NCI-H187 (cell line): ENCODE measurements at regions not wholly inside any gene's neighbourhood (a gene's known extent, or its start where the extent isn't known, plus 50 kb on each side); places are given as distances from the start of the nearest gene placed in this dataset.

Experiments used
- DNase-seq, 2 experiments: peaks; one replicate each; lab custom pipeline; 2025; lab: John Stamatoyannopoulos, UW

GRCh38 chr5:89300426-89300970 is 417.5 kb upstream of the MEF2C start:
- no peak for DNase-seq

DNA sequence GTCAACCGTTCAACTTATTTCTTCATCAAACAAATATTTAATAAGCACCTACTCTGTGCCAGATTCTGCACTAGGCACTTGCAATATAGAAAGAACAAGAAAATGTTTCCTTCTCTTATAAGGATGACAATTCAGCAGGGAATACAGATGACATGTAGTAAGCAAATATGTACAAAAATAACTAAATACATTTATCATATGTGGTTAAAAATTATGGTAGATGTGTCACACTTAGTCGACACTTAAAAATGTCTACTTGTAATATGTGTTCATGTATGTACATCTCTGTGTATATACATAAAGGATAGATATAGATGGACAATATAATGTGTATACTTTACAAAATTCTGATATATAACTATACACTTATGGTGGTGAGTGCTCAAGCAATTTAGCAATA is 417.0 kb upstream of the MEF2C start:
- no peak for DNase-seq

DNA sequence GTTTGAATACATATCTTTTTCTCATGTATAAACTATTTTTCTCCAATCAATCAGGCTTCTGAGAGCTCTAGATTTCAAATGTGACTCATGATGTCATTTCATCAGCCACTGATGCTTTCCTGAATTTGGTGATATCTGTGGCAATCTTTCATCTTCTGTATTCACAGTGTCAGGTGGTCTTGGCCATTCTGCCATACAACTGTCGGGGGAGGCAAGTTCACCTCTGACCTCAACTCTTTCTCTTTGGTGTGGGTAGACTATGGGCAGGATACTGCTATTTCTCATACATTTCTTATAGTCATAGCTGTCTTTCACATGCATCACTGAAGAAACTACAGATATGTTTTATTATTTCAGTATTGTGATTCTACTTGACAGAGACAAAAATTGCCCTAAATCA is 414.1 kb upstream of the MEF2C start:
- no peak for DNase-seq

GRCh38 chr5:89293810-89294209 is 410.8 kb upstream of the MEF2C start:
- no peak for DNase-seq

GRCh38 chr5:89292487-89292886 is 409.5 kb upstream of the MEF2C start:
- DNase-seq: no peak

DNA sequence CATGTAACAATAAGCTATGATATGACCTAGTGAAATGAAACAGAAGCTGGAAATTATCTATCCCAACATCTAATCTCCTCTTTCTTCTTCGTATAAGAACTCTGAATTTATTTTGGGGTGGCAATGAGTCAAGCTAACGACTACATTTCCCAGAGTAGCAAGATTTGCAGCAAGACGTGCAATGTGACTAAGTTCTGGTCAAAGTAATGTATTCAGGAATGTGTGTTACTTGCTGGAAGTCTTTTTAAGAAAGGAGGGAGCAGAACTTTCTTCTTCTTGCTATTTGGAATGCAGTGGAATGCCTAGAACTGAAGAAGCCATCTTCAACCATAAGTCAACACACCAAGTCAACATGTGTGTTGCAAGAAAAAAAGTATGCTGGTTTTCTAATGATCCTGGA is 406.6 kb upstream of the MEF2C start:
- DNase-seq: no peak

GRCh38 chr5:89287964-89288363 is 405.0 kb upstream of the MEF2C start:
- no peak for DNase-seq

- DNase-seq: no peak
These were observed 403.3 kb upstream of the MEF2C start for GRCh38 chr5:89286320-89286719.

- DNase-seq: no peak
These were observed 400.9 kb upstream of the MEF2C start for GRCh38 chr5:89283728-89284493.

DNA sequence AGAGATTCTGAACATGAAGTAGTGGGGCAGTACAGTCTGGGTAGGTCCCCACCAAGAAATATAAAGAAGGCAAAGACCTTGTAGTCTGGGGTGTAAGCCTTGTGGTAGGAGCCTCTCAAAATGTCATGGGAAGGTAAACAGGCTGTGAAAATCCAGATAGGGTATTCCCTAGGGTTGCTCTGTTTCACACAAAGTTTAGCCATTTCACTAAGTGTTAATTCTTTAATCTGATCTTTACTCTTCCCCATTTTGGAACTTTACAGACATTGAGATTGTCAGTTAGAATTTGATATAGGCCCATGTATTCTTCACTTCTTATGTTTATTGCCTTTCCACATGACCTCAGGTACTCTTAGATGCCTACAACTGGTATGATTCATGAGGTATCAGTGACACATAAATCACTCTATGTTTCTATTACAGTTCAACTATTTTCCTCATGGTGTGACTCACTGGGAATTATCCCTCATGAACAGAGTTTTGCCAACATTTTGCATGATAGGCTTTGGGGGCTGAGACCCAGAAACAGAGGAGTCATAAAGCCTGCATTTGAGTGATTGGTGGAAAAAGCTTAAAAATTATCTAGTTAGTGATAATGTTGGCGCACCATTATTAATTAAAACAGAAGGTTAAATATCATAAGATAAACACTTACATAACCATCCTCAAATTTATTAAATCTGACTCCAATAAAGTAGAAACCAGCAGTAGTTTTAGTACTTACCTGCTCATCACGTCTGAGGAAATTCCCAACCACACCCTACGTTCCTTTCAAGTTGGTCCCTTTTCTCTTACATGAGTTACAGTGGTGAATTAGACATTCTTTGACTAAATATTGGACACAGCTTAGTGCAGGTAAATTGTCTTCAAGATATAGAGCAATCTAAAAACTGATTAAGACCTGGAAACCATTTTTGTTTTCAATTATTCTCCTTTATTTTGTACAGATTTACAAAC is 399.8 kb upstream of the MEF2C start:
- DNase-seq: no peak

DNA sequence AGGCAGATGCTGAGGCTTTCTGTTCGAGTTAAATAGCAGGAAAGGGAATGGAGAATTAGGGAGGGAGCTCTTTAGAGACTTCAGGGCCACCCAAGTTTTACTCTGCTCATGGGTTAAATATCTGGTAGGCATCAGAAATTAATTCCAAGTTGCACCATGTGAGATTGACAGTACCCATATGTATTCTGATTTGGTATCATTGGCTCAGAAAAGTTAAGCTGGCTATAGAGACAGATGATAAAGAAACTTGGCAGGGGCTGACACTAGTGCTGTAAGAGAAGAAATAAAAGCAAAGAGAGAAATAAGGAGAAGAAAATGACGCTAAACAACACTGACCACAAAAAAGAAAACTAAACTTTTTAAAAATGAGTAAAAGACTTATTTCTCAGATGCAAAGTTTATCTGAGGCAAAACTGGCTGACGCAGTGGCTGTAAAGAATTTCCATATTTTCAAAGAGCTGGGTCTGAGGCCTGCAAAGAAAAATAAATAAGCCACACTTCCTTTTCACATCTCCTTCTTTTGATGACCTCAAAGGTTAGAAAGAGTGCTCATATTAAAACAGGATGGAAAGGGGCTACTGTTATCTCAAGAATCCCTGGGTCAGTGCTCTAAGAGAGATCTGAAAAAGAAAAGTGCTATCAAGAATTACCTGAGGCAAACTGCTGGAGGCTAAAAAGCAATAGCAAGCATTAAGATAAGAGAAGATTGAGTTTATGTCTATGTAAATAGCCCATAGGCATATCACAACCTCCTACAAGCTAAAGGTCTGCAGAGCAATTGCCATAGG is 399.0 kb upstream of the MEF2C start:
- DNase-seq: no peak

GRCh38 chr5:89281211-89281610 is 398.2 kb upstream of the MEF2C start:
- DNase-seq: no peak

GRCh38 chr5:89280103-89281037 is 397.4 kb upstream of the MEF2C start:
- no peak for DNase-seq

GRCh38 chr5:89279391-89280036 is 396.5 kb upstream of the MEF2C start:
- DNase-seq: no peak

DNA sequence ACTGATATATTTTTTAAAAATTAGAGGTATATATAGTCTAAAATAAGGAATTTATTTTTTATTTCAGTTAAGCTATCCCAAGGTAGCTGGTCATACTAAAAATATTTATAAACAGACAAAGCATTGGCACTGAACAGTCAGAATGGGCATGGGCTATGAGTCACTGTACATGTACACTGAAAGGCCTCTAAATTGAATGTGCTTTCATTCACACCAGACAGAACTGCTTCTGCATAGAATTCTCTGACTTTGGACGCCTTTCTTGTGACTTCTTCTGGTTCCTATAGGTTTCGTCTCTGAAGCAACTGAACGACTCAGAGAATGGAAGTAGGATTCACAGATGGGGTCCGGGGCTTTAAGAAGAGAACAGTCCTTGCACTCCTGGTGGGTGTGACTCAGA is 394.8 kb upstream of the MEF2C start:
- no peak for DNase-seq

DNA sequence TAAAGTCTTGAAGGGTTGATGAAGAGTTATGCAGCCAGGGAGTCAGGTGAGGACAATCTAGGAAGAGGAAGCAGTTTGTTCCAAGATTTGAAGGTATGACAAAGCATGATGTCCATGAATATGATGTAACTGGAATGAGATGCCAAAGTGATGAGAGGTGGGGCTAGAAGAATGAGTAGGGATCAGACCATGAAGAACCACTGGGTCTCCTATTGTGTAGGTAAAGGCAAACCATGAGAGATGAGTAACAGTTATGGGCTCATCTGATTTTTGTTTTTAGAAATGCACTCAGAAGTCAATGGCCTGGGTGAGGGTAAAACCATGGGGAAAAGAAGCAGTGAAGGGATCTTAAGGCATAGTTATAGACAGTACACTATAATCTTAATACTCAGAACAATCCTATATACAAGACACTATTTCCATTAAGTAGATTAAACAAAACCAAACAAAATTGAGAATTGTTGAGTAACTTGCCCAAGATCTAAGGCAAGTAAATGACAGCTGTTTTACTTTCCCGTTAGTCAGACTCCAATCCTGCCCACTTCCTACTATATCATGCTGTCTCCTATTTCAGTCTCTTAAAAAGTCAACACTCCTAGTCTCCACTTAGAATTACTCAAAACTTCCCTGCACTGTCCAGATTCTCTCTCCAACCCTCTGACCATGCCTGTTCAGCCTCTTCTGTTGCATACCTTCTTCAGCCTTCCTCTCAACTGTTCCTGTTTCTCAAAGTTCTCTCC is 393.8 kb upstream of the MEF2C start:
- DNase-seq: no peak

GRCh38 chr5:89275066-89275855 is 392.3 kb upstream of the MEF2C start:
- DNase-seq: no peak

GRCh38 chr5:89273289-89273688 is 390.3 kb upstream of the MEF2C start:
- no peak for DNase-seq

- DNase-seq: no peak
These were observed 387.9 kb upstream of the MEF2C start for GRCh38 chr5:89270901-89271300.
